Pons (tissue), 1 donor: ENCODE measurements at regions not wholly inside any gene's neighbourhood (a gene's known extent, or its start where the extent isn't known, plus 50 kb on each side); places are given as distances from the start of the nearest gene placed in this dataset.

Experiments
- DNase-seq: peaks from one replicate; pipeline ENCODE4 v3.0.0-alpha.2; 2016; ENCODE audit warnings: low spot score

DNA sequence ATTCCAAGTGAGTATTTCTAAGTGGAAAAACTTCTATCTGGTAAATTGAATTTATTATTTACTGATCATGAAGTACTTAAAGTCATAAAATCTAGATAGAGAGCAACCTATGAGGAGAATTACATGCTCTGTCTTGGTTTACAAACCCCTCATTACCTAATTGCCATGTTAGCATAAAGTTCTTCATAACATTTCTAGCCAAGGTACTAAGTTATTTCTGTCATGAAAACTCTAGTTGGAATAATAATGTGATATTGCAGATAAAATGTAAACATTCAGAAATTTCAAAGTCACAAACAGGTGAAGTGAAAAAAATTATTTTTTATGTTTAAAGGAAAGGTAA, 228.6 kb downstream of the TTLL7 start:
- DNase-seq = no peak

DNA sequence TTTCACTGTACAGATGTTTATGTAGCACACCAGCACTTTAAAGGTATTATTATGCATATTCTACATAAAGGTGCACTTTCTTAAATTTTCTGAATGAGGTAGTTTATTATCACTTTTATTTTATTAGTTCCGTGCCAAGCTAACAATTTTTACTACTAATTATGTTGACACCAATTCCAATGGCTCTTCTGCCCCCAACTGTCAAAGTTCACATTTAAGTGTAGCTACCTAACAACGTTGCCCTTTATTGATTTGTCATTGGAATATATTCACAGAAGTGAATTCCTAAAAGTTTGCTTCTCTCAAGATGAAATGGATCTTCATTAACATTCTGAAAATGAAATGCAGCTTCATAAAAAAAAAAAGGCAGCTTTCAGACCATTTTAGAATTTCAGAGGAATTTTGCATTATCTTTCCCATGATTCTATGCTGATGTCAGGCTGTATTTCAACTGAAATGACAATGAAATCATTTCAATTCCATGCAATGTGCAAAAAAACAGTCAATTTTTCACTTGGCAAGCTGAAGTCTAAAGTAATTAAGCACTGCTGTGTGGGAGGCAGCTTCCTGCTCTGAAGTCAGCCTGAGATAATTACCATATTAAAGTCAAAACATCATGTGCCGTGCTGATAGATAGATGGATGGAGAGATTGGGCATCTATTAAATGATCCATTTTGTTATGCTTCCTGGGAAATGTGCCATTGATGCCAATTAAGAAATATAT, 229.2 kb downstream of the TTLL7 start:
- DNase-seq = no peak

DNA sequence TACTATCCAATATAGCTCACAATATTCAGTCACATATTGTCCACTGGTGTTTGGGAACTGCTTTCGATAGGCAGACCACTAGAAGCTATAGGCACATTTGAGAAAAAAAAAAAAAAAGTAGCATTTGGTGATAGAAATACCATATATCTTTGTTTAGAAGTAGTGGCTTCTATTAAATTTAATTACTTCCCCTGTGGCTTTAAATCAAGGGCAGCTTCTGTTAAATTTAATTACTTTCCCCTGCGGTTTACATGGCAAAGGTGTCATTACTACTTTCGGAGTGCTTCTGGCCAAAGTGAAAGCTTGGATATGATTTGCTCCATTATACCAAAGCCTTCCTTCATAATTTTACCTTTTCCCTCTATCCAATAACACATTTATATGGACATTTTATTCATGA, 229.9 kb downstream of the TTLL7 start:
- DNase-seq = no peak

DNA sequence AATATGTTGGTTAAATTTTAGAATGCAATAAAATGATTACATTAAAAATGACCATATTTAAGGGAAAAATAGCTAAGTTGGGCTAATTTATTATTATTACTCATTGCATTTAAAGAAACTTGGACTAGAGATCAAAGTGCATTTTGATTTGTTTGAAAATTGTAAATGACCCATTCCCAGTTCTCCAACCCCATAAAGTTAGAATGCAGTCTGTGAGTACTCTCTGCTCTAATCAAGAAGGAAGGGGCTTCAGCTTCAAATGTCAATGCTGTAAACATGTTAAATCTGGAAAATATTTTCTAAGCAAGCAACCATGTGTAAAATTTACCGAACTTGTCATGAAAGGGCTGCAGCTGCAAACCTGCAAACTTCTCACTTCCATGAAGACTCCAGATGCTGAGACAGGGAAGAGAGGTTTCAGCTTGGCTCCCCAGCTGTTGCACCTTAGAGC, 232.7 kb downstream of the TTLL7 start:
- DNase-seq = no peak

DNA sequence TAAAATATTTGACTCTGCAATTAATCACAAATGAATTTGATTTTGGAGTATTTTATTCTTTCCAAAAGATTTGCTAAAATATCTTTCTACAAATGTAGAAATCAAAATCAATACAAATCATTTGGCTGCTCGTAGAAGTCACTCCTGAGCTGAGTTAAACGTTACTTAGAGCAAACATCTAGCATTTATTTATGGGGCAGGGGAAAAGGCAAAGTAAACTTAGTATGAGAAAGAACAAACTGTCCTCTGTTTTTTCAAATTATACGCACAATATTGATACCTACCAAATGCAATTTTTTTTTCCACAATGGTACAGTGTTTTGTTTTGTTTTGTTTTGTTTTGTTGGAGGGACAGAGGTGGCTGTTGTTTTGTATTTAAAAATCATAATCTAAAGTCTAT, 233.8 kb downstream of the TTLL7 start:
- no peak for DNase-seq

DNA sequence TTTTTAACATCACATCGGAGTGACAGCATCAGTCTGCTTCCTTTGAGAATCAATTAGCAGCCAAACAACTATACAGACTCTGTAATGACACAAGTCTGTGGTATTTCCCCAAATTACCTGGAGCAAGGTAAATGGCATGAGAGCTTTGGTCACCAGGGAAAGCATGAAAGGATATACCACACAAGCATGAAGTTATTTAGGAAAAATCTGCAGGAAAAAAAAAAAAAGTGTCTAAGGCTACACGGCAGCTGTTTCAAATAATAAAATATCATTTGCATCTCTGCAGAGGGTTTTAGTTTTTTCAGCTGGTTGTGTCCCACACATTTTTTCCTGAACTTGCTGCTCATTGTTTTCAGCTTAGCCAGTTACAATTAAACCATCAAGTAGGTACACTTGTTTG, 234.7 kb downstream of the TTLL7 start:
- DNase-seq = no peak

DNA sequence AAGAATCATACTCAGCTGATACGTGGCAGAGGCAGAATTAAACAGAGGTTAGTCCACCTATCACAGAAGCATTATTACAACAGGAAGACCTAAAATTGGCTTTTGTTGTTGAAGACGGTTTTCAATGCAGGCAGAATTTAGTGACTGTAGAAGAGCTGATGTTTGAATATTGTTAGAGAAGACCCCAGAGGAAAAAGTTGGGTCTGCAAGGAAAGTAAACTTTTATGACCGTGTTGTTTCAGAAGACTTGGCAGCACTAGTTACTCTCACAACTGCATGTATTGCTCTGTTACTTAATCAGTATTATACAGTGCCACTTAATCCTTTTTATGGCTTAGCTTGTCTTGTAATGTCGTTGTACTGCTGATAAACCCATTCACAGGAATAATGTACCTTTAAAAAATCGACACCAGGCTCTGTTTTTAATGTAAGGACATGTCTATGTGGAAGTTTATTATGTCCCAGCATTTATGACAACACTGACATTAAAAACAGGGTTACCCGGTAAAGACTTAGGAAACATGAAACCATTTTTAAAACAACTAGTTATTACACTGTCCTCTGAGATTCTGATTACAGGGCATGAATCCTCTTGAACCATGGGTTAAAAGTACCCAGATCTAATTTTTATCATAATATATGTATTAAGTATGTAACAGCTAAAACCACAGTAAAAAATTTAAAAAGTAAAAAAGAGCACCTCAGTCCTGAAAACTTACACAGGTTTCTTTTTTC, 235.4 kb downstream of the TTLL7 start:
- no peak for DNase-seq

DNA sequence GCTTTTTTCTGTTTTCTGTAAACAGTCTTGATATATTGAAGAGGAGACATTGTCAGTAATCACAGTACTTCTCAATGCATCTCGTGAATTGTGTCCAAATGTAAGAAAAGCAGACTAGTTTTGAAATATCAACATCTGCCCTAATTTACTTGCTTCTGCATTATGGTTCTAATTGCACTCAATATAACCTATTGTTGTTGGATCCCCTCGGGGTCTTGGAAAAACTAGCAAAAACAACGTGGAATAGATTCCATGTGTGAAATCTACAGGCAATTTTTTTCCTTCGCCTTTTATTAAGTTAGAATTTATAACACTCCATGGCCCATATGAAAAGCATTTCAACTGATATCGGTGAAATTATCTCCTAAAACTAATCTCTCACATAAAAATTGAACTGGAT, 236.5 kb downstream of the TTLL7 start:
- DNase-seq = no peak

DNA sequence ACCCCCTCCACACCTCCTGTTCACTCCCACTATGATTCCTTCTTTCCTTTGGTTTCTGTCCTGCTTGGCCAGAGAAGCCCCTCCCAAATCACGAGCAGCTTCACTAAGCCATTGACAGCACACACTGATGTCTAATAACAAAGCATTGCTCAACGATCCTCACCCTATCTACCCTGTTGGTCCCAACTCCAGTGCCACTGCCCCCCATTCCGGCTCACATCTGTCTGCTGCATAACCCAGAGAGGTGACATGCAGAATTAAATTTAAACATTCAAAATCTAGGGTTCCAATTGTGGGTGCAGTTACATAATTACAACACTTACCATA, 236.9 kb downstream of the TTLL7 start:
- DNase-seq = no peak

DNA sequence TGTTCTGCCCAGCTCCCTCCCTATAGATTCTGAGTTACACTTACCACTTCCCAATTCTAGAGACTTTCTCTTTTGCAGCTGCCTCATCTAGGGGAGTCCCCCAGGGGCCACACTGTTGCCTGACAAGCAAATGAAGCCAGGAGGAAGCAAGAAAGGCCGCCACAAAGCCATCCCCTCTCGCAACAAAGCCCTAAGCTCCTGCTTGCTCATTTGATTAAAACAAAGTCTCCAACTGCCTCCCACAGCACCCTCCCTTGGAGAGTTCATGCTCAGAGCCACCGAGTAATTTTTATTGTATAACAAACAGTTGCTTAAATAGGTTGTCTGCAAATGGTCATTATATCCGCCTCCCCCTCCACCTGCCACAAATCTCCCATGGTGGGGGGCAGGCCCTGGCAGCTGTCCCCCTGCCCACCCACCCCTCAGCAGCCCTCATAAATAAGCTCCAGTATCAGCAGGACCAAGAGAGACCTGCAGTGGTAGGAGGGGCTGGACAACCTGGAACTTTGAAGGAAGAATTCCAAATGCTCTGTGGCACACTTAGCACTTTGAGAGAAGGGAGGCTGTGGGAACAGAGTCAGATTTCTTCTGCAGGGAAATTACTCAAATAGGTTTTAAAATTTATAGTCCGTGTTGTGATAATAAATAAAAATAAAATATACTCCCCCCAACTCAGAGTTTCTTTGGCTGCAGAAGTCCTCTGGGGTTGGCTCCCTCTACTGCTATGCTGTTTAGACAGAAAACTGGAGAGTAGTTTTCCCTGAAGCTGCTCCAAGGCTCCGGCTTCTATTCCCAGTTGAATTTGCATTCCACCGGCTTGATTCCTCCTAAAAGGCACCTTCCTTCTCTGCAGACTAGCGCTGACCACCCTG, 237.5 kb downstream of the TTLL7 start:
- DNase-seq = no peak

DNA sequence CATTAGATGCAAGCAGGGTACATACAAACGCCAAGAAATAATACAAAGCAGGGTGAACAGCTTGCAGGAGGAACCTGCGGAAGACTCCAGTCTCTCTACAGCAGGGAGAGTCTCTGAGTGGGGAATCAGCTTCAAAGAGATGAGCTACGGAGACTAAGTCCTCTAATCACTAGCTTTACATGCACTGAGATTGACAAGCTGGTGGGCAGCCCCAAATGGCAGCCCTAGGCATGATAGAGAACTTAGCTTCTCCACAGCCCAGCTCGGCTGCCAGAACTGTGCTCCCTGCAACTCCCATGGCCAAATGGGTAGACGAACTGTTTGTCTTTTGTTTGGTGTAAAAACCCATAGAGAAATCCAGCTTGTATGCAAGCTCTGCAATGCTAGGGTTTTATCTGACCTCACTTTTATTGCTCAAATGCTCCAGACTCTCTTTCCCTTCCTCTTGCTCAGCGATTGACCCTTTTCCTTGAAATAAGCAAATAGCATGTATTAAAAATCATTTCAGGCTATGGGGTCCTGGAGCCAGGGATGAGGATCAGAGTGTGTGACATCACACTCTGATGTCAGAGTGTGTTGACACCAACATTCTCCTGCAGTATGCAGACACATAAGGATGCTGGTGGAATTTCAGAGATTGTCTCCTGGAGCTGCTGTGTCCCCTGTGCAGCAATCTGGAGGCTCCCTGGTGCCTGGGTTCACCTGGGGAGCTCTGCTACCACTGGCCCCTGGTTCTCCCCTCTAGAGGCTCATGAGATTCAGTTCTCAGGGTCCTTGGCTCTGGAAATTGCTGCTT, 238.5 kb downstream of the TTLL7 start:
- DNase-seq = no peak

DNA sequence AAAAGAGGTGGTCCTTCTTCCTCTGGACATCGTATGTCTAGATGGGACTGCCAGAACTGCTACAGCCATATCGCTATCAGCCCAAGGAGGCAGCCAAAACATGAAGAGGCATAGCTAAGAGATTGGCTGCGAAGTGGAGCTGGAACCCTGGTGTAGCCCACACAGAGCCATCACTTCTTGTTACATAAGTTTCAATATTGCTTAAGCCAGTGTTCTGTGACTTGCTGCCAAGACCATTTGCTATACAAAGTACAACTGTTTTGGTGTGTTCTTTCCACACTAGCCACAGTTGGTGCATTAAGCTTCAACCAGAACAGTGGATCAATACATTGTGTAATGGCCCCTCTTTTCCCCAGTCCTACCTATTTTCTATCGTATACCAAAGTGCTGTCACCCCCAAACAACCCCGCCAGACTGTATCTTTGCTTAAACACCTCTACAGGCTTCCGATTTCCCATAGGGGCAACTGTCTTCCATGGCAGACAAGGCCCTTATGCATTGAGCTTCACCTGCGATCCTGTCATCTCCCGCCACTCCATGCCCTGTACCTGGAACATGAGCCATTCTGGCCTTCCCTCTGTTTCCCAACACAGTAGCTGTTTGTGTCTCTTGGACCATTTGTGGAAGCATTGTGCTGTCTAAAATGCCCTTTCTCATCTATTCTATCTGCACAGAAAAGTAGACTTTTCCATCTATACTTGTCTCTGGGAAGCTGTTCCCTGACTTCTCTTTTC, 241.8 kb downstream of the TTLL7 start:
- DNase-seq = no peak

DNA sequence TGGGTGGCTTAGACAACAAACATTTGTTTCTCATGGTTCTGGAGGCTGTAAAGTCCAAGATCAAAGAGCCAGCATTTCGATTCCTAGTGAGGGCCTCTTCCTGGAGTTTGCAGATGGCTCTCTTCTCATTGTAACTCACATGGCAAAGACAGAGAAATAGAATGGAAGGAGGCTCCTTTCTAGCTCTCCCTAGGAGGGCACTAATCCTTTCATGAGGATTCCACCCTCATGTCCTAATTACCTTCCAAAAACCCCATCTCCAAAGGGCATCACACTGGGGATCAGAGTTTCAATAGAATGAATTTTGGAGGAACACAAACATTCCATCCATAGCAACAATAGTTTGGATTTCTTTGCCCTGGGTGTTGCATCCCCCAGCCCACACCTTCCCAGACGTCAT, 247.3 kb downstream of the TTLL7 start:
- DNase-seq = no peak

DNA sequence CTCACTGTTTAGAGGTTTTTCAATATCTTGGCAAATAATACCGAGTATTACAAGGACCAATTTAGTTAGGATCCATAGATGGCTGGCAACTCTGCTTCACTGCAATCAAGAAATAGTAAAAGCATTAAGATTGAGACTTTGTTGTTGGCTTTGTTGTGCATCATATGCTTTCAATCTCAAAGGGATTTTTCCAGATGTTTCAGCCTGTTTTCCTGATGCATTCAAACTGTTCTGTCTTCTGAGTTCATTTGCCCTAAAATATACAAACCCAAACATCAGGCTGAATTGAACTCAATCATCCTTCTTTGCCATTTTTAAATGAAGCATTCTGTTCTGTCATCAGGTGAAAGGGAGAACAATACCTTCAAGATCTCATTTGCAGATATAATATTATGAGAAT, 248.7 kb downstream of the TTLL7 start:
- no peak for DNase-seq

DNA sequence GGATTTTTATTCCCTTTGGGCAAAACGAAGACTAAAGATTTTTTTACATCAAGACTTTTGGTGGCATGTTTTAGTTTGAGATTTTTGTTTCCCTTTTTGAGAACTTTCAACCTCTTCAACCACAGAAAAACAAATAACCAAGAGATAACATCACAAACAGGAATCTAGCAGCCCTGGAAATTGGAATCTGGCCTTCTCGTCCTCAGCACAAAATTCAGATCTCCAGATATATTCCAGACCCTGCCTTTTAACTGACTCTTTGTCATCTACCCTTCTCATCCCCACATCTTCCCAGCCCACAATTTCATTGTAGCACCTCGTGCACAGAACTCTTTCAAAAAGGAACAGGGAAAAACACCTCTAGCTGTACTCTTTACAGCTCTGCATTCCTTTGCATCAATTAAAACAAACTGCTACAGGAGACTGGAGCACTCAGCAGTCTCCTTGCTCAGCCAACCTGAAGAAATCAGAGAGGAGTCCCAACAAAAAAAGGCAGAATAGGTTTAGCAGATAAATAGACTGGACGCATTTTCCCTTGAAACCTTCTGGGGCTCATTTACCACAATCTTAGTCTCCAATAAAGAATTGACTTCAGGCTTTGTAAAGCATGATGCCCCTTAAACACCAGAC, 251.0 kb downstream of the TTLL7 start:
- DNase-seq = no peak

DNA sequence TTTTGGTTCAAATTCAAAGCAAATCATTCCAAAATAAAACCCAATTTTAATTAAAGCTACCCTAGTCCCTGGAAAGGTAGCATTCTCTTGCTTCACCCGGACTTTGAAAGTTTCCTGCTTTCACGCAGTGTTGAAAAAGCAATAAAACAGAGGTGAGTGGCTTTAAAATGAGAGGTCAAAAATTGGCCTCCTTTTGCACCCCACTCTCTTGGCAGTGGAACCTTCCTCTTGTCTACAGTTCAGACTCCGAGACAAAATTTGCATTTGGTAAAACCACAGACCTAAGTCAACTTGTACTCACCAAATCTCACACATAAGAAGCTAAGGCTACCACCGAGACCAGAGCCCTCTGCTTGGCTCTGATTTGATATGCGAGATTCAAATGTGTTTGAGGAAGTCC, 252.7 kb downstream of the TTLL7 start:
- no peak for DNase-seq

DNA sequence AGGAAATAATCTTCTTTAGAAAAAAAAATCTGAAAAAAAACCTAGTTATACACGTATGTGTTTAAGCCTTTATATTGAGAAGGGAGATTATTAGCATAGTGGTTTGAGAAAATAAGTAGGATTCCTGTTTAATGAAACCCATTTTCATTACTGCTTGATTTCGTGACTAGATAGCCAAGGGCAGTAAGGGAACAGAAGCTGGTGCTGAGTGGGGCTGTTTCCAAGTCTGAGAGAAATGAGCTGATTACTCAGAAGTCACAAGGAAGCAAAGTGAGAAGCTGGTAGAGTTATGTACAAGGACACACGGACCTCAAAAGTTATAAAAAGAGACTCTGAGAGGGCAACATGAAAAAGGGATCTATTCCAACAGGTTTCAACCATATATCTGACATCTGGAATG, 256.5 kb downstream of the TTLL7 start:
- no peak for DNase-seq

DNA sequence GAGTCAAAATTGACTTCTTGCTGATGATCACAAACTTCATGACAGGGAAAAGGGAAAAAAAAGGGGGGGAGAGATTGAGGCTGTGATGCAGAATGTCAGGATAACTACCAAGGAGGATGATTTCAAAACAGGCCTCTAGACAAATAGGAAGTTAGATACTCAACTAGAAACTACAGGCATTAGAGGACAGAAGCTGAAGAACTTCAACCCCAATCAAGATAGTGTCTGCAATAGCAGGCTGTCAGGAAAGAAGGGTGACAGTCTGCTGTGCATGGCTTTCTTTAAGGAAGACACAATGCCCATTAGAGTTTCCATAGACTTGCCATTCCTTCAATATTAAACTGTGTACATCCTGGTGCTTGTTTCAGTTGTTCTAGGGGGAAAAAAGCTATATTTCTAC, 257.2 kb downstream of the TTLL7 start:
- no peak for DNase-seq

DNA sequence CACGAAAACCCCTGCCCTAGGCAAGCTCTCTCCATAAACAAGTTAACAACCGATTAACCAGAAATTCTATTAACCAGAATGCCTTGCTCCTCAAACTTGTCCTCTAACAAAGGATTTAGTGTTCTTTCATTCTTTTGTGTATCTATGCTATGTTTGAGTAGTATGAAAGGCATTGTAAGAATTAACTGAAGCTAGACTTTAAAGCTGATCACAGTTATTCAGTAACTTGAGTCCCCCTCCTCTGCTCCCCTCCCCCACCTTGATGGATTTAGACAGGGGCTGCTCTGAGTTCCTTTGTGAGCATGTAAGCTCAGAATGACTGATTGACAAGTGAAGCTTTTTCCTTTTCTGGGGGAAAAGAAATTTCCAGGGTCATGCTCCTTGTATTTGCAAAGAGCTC, 257.6 kb downstream of the TTLL7 start:
- no peak for DNase-seq

DNA sequence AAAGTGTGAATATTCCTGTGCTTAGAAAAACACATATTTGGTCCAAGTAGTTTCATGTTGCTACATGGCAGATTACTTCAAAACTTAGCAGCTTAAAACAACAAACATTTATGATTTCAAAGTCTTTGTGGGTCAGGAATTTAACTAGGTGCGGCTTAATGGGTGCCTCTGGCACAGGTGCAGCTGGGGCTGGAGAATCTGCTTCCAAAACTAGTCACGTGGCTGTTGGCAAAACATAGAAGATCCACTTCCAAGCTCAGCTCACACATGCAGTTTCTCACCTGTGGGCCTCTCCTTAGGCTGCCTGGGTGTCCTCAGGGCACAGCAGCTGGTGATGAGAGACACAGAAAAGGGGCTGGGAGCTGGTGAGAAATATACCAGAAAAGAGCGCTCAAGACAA, 263.4 kb downstream of the TTLL7 start:
- no peak for DNase-seq

DNA sequence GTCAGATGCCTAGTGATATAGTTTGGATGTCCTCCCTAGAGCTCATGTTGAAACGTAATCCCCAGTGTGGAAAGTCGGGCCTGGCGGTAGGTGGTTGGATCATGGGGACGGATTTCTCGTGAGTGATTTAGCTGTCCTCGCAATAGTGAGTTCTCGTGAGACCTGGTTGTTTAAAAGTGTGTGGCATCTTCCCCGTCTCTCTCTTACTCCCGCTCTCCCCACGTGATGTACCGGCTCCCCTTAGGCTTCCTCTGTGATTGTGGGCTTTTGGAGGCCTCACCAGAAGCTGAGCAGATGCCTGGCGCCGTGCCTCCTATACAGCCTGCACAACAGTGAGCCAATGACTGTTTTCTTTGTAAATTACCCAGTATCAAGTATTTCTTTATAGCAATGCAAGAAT, 264.5 kb downstream of the TTLL7 start:
- peak; percentile 41 for DNase-seq
